ENCODE measurements at regions not wholly inside any gene's neighbourhood (a gene's known extent, or its start where the extent isn't known, plus 50 kb on each side); places are given as distances from the start of the nearest gene placed in this dataset.
"Not testable (repeated sequence)": the region's sequence is repeated elsewhere in the genome, so short reads cannot be mapped to it uniquely, and the experiment has no call there.

DNA sequence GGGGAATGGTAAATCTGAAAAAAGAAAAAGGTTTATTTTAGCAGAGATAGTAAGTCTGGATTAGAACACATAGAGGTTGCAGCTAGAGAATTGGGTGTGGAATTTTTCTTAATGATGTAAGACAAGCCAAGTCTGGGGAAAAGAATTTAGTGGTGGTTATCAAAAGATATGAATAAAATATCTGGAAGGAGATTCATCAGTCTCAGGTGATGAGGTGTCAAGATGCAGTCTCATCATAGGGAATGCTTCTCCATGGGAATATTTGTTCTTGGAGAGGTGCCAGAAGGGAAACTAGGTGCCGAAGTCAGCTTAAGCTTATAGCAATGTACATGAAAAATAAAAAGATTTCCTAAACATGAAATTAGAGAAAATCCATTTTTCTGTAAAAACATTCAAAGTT is 504.1 kb upstream of the NR3C2 start:
- DNase-seq = no peak

- no peak for DNase-seq
These were observed 502.6 kb upstream of the NR3C2 start for GRCh38 chr4:148944839-148945219.

GRCh38 chr4:148944136-148944838 is 502.1 kb upstream of the NR3C2 start:
- no peak for DNase-seq

DNA sequence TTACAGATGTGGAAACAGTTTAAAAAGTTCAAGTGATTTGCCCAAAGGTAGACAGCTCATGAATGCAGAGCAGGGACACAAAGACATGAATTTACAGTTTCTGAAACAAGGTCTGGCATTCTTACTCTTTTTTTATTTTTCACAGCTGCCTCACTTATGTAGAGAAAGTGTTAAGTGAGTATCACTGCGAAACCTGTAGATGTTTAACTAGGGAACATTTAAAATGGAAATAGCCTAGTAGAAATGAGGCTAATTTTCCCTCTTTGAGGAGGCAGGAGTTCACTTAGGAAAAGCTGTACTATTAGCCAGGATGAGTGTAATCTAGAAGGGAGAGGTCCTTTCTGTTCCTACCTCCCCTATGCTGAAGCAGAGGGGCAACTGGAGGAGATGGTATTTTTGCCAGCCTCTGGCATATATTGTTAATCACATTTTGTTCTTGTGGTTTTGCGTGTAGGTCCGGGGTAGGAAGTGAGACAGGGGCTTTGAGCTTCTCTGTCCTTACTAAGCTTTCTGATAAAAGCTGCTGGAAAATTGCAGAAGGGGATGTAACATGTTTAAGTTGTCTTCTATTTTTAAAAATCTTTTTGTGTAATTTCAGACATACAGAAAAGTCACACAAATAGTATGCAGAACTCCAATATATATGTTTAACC is 492.8 kb upstream of the NR3C2 start:
- DNase-seq = no peak

DNA sequence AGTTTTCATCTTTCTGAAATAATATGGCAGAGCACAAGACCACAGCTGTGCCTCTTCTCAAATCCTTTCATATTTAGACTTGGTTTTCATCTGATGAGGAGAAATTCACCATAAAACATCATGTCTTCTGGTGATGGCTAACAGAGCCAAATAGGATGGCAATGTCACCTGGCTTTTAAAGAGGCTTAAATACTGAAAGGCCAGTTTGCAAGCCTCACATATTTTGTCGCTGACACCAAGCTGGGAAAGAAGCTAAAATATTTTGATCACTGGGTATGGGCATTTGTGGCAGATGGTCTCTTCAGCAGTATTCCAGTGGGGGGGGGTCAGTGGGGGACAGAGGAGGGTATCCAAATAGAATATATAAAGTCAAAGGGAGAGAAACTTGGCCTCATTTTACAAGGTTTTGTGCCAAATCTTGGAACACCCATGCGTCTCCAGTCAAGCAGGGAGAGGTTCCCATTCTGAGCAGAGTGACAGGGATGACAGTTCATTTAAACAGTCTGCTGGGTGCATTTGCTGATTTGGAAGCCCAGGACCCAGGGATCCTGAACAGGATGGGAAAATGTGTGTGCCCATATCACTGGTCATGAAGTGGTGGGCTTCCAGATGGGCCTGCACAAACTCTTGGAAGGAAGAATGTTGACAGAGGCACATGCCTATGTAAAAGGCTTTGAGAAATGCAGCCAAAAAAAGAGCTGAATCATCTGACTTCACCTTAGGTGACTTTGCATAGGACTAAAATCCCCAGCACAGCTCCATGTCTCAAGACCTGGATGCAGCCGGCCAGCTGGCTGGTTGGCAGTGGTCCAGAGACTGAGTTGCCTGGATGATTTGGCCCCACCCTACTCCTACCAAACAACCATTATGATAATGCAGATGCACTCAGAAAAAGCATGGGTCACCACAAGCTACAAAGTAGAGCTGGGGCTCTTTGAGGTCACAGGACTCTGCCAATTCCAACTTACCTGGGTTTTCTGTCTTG is 484.4 kb upstream of the NR3C2 start:
- DNase-seq = no peak

DNA sequence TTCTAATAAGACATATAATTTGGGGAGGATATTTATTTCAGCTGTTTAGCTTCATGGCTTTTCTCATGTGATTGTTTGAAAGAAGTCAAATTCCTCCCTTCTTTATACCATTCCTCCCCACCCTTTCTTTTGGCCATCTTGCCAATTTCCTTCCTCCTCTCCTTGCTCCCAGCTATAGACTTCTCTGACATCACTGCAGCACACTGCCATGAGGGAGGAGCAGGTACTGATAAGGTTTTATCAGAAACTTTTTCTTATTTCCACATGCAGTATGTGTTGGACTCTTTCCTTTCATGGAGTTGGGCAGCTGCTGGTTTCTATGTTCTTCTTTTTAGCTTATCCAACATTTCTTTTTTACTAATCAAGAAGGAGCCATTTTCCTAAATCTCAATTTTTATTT is 481.7 kb upstream of the NR3C2 start:
- DNase-seq = no peak

DNA sequence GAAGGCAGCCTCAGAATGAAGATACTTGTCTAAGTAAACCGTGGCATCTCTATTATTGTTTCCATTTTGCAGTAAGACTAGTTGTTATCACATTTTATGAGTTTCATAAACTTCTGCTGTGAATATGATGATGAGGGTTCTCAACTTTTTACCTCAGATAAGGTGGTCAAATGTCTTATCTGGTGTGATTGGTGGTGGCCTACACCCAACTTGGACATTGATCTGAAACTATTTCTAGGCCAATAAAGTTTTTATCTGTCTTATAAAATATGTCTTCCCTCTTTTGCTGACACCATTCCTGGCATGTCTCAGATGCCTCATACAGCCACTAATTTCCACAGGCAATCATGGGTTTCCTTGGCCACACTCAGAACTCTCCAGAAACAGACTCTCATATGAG is 480.3 kb upstream of the NR3C2 start:
- no peak for DNase-seq

DNA sequence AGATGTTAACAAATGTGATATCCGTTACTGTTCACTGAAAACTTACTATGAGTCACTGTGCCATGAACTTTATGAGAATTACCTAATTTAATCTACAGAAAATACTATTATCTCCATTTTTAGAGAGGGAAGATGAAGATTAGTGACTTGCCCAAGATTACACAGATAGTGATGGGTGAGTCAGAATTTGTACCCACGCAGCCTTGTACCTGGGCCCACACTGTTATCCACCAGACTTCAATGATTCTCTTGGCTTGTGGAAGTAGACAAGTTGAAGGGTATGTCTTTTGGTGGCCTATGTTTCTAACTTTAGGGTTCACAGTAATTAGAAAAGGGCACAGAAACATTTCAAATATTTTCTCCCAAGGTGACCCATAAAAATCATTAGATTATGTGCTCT is 472.5 kb upstream of the NR3C2 start:
- no peak for DNase-seq

DNA sequence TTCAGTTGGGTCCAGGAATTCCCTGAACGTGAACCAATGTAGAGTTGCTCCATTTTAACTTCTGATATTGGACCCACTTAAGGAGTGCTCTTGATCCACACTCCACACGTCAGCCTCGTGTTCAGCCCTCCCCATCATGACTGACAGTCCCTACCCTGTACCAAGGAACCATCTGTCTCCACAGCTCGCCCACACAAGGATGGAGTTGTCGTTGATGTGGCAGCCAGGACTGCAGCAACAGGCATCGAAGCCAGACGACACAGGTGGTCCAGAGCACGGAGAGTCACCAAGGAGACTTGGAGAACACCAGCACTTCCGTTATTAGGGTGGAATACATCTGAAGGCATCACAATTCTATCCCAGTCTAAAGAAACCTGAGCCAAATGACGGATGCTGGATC is 472.1 kb upstream of the NR3C2 start:
- DNase-seq = no peak

GRCh38 chr4:148903388-148903787 is 461.2 kb upstream of the NR3C2 start:
- no peak for DNase-seq

- no peak for DNase-seq
These were observed 459.0 kb upstream of the NR3C2 start for GRCh38 chr4:148901075-148901705.

GRCh38 chr4:148898139-148898538 is 455.9 kb upstream of the NR3C2 start:
- DNase-seq = not testable (repeated sequence)

DNA sequence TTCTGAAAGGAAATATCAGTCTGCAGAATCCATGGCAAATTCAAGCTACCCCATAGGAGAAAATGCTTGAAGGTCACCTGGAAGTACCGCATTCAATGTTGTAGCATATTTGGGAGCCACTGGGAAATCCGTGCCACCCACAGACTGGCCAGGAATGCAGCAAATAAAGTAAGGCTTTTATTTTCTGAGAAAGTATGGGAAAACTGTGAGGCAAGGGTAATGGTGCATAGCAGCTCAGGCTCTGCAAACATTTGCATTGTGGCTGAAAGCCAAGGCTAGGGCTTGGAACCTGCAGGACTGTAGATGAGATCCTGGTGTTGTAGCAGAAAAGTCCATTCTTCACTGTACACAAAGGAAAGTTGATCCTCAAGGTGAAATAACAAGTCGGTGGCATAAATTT is 450.9 kb upstream of the NR3C2 start:
- DNase-seq = no peak

GRCh38 chr4:148883891-148884290 is 441.7 kb upstream of the NR3C2 start:
- no peak for DNase-seq

DNA sequence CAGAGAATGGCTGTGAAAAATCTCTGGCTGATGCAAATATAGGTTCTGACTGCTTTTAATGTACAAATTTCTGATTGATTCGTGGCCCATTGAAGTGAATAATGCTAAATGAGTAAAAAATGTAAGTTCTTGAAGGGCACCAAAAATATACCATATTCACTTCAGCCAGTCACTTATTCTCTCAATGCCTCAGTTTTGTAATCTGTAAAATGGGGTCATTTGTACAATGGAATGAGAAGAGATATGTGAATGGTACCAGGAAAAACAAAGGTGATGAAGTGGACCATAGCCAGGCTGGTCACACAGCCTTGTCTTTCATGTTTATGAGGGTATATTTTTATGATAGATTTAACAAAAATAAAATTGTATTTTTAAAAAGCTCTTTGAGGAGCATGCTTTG is 441.2 kb upstream of the NR3C2 start:
- DNase-seq = no peak

- no peak for DNase-seq
These were observed 439.8 kb upstream of the NR3C2 start for GRCh38 chr4:148881860-148882643.

DNA sequence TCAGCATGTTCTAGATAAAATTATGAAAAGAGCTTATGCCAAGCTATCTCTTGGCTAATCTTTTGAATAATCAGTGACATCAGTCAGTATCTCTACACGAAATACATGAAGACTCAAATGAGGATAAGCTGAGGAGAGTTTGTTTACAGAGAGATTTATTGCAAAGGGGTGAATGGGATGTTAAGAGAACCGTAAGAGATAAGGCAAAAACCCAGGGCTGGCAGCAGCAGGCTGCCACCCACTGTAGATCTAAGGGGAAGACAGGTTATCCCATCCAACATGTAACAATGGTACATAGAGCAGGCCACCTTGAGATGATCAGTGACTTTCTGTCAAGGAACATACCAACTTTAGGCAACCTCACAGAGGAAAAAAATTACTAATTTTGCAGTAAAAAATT is 432.1 kb upstream of the NR3C2 start:
- DNase-seq = no peak

- no peak for DNase-seq
These were observed 426.0 kb upstream of the NR3C2 start for GRCh38 chr4:148868191-148868590.

GRCh38 chr4:148866666-148867065 is 424.5 kb upstream of the NR3C2 start:
- DNase-seq = no peak

DNA sequence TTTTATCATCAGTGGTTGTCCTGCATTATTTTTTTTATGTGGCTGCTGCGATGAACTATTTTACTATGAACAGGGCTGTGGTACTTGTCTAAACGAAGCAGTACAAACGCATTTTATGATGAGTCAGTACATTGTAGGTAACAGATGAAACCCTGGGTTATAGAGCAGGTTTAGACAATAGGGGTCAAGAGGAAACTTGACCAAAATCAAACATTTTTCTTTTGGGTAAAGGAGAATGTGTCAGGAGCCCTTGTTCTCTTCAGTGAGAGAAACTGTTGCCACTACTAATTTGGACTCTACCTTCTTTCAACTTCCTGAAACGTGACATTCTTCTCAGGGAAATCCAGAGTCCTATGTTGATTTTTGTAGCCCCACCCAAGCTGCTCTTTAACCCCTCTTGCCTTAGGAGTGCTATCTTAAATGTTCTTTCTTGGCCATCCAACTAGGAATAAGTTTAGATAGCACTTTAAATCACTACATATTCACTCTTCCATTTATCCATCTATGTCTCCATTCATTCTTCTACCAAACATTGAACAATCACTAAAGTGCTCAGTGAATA is 415.8 kb upstream of the NR3C2 start:
- DNase-seq = no peak

GRCh38 chr4:148857239-148857972 is 415.2 kb upstream of the NR3C2 start:
- DNase-seq = no peak
